Loucy (cell line): ENCODE measurements at regions not wholly inside any gene's neighbourhood (a gene's known extent, or its start where the extent isn't known, plus 50 kb on each side); places are given as distances from the start of the nearest gene placed in this dataset.

Source experiments
- H2AFZ ChIP-seq: fragments of 200-600 bp; sonication (generic); 2 replicates; pipeline ENCODE4 v1.6.0; 2016; ENCODE audit warnings: antibody characterized with exemption, mild to moderate bottlenecking, low read length, moderate library complexity
- H3F3A ChIP-seq: fragments of 200-600 bp; 2 replicates; pipeline ENCODE4 v1.6.0; 2016; ENCODE audit warnings: antibody characterized with exemption, low read depth, mild to moderate bottlenecking
- H3K27me3 ChIP-seq: fragments of 200-600 bp; sonication (generic); 2 replicates; pipeline ENCODE4 v1.6.1; 2014; ENCODE audit warnings: low read length, mild to moderate bottlenecking; ENCODE audit not compliant: insufficient read depth, poor library complexity, severe bottlenecking
- H3K36me3 ChIP-seq: fragments of 200-600 bp; sonication (generic); 2 replicates; pipeline ENCODE4 v1.6.1; 2016; ENCODE audit warnings: low read length; ENCODE audit not compliant: insufficient read depth
- H3K4me1 ChIP-seq: fragments of 200-600 bp; sonication (generic); 2 replicates; pipeline ENCODE4 v1.5.1; 2014; ENCODE audit warnings: low read length, mild to moderate bottlenecking; ENCODE audit not compliant: insufficient read depth, poor library complexity, severe bottlenecking
- H3K4me2 ChIP-seq: fragments of 200-600 bp; sonication (generic); 2 replicates; pipeline ENCODE4 v1.6.0; 2014; ENCODE audit warnings: antibody characterized with exemption, low read length, low read depth, mild to moderate bottlenecking; ENCODE audit not compliant: poor library complexity, severe bottlenecking
- H3K4me3 ChIP-seq: fragments of 200-600 bp; sonication (generic); 2 replicates; pipeline ENCODE4 v1.5.1; 2014; ENCODE audit warnings: low read length, mild to moderate bottlenecking, mixed read lengths; ENCODE audit not compliant: poor library complexity, severe bottlenecking
- H3K79me2 ChIP-seq: fragments of 200-600 bp; sonication (generic); 2 replicates; pipeline ENCODE4 v1.6.1; 2014; ENCODE audit warnings: low read length; ENCODE audit not compliant: insufficient read depth
- H3K9ac ChIP-seq: fragments of 200-600 bp; sonication (generic); 2 replicates; pipeline ENCODE4 v1.6.0; 2014; ENCODE audit warnings: mild to moderate bottlenecking, low read depth, low read length, moderate library complexity; ENCODE audit not compliant: poor library complexity, severe bottlenecking
- H3K9me2 ChIP-seq: fragments of 200-600 bp; sonication (generic); replicated peaks from 2 replicates; pipeline ENCODE4 v1.6.1; 2016; ENCODE audit warnings: low read depth, low read length, mixed read lengths
- H3K9me3 ChIP-seq: fragments of 200-600 bp; sonication (generic); 2 replicates; pipeline ENCODE4 v1.6.1; 2014; ENCODE audit warnings: mild to moderate bottlenecking, antibody characterized with exemption, low read length, low read depth; ENCODE audit not compliant: insufficient read depth
- H4K20me1 ChIP-seq: fragments of 200-600 bp; sonication (generic); 2 replicates; pipeline ENCODE4 v1.6.0; 2014; ENCODE audit warnings: antibody characterized with exemption, low read length, mild to moderate bottlenecking; ENCODE audit not compliant: insufficient read depth, poor library complexity, severe bottlenecking
- EZH2phosphoT487 ChIP-seq: fragments of 200-600 bp; IDR thresholded peaks from 2 replicates; pipeline ENCODE4 v1.6.1; 2018; ENCODE audit warnings: antibody characterized with exemption, mild to moderate bottlenecking, moderate library complexity, borderline replicate concordance
- TF ChIP-seq, protein P1 (sequence below): fragments of 200-600 bp; sonication (generic); conservative IDR thresholded peaks from 2 replicates; pipeline ENCODE4 v1.5.1; 2014; ENCODE audit warnings: mild to moderate bottlenecking, antibody characterized with exemption, low read length

DNA sequence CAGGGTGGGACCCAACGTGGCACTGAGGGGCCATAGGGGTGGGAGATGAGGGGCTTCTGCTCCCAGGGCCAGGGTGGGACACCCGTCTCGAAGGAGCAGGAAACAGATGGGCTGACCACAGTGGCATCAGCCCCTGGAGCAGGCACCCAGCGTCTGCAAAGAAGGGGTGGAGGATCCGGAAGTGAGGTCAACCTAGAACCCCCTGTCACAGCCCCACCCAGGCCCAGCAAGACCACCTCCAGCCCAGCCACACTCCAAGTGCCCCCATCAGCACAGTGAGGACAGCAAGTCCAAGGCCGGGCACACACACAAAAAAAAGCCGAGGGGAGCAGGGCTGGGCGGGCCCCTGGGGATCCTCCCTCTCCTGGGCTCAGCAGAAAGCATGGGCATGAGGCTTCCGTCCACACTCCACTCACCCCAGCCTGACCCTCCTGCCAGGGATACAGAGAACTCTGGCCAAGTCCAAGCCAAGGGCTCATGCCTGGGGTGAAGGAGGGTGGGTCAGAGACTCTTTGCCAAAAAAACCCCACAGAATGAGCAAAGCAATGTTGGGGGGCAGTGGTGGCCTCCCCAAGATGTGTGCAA lies 111.0 kb downstream of the FOXL3 start:
- H3F3A ChIP-seq, result no peaks in the 10 kb centered on the region
- H3K9me2 ChIP-seq, result no peaks in the 10 kb centered on the region
- TF ChIP-seq, protein P1, sequence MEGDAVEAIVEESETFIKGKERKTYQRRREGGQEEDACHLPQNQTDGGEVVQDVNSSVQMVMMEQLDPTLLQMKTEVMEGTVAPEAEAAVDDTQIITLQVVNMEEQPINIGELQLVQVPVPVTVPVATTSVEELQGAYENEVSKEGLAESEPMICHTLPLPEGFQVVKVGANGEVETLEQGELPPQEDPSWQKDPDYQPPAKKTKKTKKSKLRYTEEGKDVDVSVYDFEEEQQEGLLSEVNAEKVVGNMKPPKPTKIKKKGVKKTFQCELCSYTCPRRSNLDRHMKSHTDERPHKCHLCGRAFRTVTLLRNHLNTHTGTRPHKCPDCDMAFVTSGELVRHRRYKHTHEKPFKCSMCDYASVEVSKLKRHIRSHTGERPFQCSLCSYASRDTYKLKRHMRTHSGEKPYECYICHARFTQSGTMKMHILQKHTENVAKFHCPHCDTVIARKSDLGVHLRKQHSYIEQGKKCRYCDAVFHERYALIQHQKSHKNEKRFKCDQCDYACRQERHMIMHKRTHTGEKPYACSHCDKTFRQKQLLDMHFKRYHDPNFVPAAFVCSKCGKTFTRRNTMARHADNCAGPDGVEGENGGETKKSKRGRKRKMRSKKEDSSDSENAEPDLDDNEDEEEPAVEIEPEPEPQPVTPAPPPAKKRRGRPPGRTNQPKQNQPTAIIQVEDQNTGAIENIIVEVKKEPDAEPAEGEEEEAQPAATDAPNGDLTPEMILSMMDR, result no peak
- no peak for TF ChIP-seq EZH2phosphoT487
- no peaks in the 10 kb centered on the region for H3K4me1 ChIP-seq
- H3K79me2 ChIP-seq, result no peaks in the 10 kb centered on the region
- no peaks in the 10 kb centered on the region for H3K27me3 ChIP-seq
- no peaks in the 10 kb centered on the region for H4K20me1 ChIP-seq
- no peak overlapping the region for H3K4me3 ChIP-seq
- peaks cover 34% of the 10 kb centered on the region; the same call in 1 of the 2 replicates for H3K9me3 ChIP-seq
- no peaks in the 10 kb centered on the region for H3K36me3 ChIP-seq
- H2AFZ ChIP-seq, result no peak overlapping the region
- no peak overlapping the region for H3K4me2 ChIP-seq
- no peak overlapping the region for H3K9ac ChIP-seq

- TF ChIP-seq EZH2phosphoT487, result no peak
- TF ChIP-seq, protein P1, result no peak
- H3K36me3 ChIP-seq, result no peaks in the 10 kb centered on the region
- no peaks in the 10 kb centered on the region for H4K20me1 ChIP-seq
- H3K9me2 ChIP-seq, result no peaks in the 10 kb centered on the region
- no peak overlapping the region for H3K4me3 ChIP-seq
- no peak overlapping the region for H3K4me2 ChIP-seq
- peaks cover 29% of the 10 kb centered on the region; the same call in 1 of the 2 replicates for H3K9me3 ChIP-seq
- no peaks in the 10 kb centered on the region for H3K27me3 ChIP-seq
- H2AFZ ChIP-seq, result no peak overlapping the region
- H3K4me1 ChIP-seq, result no peaks in the 10 kb centered on the region
- H3K9ac ChIP-seq, result no peak overlapping the region
- no peaks in the 10 kb centered on the region for H3K79me2 ChIP-seq
- no peaks in the 10 kb centered on the region for H3F3A ChIP-seq
Measured at GRCh38 chr7:401495-401894, 111.5 kb downstream of the FOXL3 start.

- Histone ChIP-seq H3K9ac (no peak overlapping the region), H3K27me3 (no peaks in the 10 kb centered on the region), H3K4me1 (no peaks in the 10 kb centered on the region), H2AFZ (no peak overlapping the region), H3K9me2 (no peaks in the 10 kb centered on the region), H4K20me1 (no peaks in the 10 kb centered on the region), H3F3A (no peaks in the 10 kb centered on the region), H3K36me3 (no peaks in the 10 kb centered on the region), H3K4me2 (no peak overlapping the region), H3K9me3 (peaks cover 6% of the 10 kb centered on the region; the same call in 1 of the 2 replicates), H3K79me2 (no peaks in the 10 kb centered on the region), H3K4me3 (no peak overlapping the region)
- TF ChIP-seq, protein P1, result no peak
- no peak for TF ChIP-seq EZH2phosphoT487
Measured at GRCh38 chr7:404812-405488, 114.7 kb downstream of the PDGFA start.
